ENCODE measurements at regions not wholly inside any gene's neighbourhood (a gene's known extent, or its start where the extent isn't known, plus 50 kb on each side); places are given as distances from the start of the nearest gene placed in this dataset.
"Not testable (repeated sequence)": the region's sequence is repeated elsewhere in the genome, so short reads cannot be mapped to it uniquely, and the experiment has no call there.

DNA sequence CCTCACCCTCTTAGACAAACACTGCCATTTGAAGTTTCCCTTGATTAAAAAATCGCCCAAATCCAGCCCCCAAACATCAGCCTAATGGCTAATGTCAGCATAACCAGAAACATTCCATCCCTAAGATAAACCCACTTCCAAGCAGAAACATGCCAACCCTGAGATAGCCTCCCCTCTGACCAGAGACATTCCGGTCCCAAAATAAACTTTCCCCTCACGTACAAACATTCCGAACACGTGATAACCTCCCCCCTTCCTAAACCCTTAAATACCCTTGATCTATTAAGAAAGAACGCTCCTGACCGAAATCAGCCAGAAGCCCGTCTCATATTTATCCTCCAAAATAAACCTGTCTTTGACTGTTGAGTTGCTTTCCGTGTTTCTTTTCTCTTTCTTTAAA is 237.2 kb downstream of the ASMT start:
- peaks cover 4% of the 10 kb centered on the region for H3K9me3 Mint-ChIP-seq
- H3K4me1 Mint-ChIP-seq, result no peaks in the 10 kb centered on the region
- CTCF ChIA-PET, result no interaction called here
- H3K27me3 Mint-ChIP-seq, result peaks cover 4% of the 10 kb centered on the region
- no peak for DNase-seq
- H3K27ac Mint-ChIP-seq, result no peak overlapping the region
- H3K36me3 Mint-ChIP-seq, result no peaks in the 10 kb centered on the region
- no peak overlapping the region for H3K4me3 Mint-ChIP-seq

DNA sequence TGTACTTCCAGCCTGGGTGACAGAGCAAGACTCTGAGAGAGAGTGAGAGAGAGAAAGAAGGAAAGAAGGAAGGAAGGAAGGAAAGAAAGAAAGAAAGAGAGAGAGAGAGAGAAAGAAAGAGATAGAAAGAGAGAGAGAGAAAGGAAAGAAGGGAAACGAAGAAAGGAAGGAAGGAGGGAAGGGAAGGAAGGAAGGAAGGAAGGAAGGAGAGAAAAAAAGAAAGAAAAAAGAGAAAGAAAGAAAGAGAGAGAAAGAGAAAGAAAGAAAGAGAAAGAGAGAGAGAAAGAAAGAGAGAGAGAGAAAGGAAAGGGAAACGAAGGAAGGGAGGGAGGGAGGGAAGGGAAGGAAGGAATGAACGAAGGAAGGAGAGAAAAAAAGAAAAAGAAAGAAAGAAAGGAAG is 238.6 kb downstream of the ASMT start:
- Mint-ChIP-seq H3K27ac (no peak overlapping the region), H3K27me3 (peaks cover 4% of the 10 kb centered on the region), H3K4me3 (no peak overlapping the region), H3K36me3 (no peaks in the 10 kb centered on the region), H3K4me1 (no peaks in the 10 kb centered on the region), H3K9me3 (peaks cover 4% of the 10 kb centered on the region)
- no peak for DNase-seq
- CTCF ChIA-PET, result no interaction called here

DNA sequence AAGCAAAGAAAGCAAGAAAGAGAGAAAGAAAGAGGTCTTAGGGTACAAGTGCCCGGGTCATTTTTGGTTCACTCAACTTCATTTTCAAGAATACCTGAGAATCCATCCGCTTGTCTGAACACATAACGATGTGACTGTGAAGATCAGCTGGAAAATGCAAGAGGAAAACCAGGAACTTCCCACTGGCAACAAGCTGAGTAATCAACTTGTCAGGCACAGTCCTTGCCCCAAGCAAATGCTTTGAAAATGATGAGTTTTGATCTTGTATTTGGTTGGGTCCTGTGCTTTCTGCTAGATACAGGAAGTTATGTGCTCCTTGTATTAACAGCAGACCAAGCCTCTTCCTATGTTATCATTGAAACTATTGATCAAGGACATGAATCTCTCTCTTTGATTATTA is 239.1 kb downstream of the ASMT start:
- Mint-ChIP-seq H3K4me3 (no peak overlapping the region), H3K9me3 (peaks cover 3% of the 10 kb centered on the region), H3K36me3 (no peaks in the 10 kb centered on the region), H3K4me1 (no peaks in the 10 kb centered on the region), H3K27ac (no peak overlapping the region), H3K27me3 (peaks cover 4% of the 10 kb centered on the region)
- no peak for DNase-seq
- CTCF ChIA-PET, result no interaction called here

DNA sequence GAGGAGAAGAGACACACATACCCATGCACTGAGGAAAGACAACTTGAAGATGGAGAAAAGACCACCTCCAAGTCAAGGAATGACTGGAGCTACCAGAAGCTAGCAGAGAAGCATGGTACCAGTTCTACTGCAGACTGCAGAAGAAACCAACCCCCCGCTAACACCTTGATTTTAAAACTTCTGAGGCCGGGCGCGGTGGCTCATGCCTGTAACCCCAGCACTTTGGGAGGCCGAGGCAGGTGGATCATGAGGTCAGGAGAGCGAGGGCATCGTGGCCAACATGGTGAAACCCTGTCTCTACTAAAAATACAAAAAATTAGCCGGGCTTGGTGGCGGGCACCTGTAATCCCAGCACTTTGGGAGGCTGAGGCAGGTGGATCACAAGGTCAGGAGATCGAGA is 240.0 kb downstream of the ASMT start:
- DNase-seq, H3K9me3 Mint-ChIP-seq, CTCF ChIA-PET, H3K27ac Mint-ChIP-seq, H3K36me3 Mint-ChIP-seq, H3K4me1 Mint-ChIP-seq, H3K27me3 Mint-ChIP-seq, H3K4me3 Mint-ChIP-seq: not testable (repeated sequence)

DNA sequence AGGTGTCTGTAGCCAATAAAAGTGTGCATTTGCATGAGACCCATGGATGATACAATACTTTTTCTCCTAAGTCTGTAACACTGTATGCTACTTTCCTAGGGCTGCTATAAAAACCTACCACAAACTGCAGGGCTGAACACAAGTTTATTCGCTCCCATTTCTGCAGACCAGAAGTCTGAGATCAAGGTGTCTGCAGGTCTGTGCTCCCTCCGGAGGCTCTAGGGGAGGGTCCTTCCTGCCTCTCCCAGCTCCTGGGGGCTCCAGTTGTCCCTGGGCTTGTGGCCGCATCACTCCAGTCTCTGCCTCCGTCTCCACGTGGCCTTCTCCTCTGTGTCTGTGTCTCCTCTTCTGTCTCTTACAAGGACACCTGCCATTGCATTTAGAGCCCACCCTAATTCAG is 244.4 kb downstream of the ASMT start:
- H3K4me1 Mint-ChIP-seq, DNase-seq, H3K4me3 Mint-ChIP-seq, H3K27ac Mint-ChIP-seq, H3K36me3 Mint-ChIP-seq, H3K9me3 Mint-ChIP-seq, CTCF ChIA-PET, H3K27me3 Mint-ChIP-seq: not testable (repeated sequence)

DNA sequence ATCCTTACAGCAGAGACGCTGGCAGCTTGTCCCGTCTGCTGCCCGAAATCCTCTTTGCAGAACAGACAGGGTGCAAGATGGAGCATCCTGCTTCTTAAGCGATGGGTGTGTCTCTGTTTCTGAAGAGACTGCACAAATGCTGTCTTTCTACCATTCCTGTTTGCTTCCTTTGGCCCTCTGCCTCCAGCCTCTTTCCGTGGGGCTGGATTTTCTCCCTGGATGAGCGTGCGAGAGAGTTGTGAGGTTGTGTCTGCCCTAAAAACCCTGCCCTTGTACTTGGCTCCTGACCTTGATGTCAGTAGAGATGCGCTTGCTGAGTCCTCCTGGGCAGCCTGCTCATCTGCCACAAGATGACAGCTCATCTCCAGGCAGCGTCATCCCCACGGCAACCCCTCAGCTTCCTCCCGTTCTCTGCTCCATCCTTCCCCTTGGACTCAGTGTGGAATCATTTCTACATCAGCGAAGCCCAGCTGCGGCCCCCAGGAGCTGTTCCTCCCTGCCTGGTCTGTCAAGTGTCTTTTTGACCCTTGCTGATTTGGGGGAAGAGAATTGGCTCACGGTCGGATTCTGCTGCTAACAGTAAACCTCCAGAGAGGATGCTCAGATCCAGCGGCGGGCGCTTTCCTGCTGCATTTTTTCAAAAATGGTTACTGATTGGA is 246.2 kb downstream of the ASMT start:
- peaks cover 1% of the 10 kb centered on the region for H3K9me3 Mint-ChIP-seq
- H3K36me3 Mint-ChIP-seq, result no peaks in the 10 kb centered on the region
- no peak for DNase-seq
- H3K27me3 Mint-ChIP-seq, result peaks cover 6% of the 10 kb centered on the region
- H3K4me1 Mint-ChIP-seq, result no peaks in the 10 kb centered on the region
- no peak overlapping the region for H3K4me3 Mint-ChIP-seq
- CTCF ChIA-PET, result no interaction called here
- H3K27ac Mint-ChIP-seq, result no peak overlapping the region

DNA sequence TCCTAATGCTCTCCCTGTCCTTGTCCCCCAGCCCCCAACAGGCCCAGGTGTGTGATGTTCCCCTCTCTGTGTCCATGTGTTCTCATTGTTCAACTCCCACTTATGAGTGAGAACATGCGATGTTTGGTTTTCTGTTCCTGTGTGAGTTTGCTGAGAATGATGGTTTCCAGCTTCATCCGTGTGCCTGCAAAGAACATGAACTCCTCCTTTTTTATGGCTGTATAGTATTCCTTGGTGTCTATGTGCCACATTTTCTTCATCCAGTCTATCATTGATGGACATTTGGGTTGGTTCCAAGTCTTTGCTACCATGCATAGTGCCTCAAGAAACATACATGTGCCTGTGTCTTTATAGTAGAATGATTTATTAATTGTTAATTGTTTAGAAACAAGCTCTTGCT is 249.1 kb downstream of the ASMT start:
- H3K27me3 Mint-ChIP-seq, H3K4me1 Mint-ChIP-seq, CTCF ChIA-PET, H3K36me3 Mint-ChIP-seq, H3K27ac Mint-ChIP-seq, DNase-seq, H3K9me3 Mint-ChIP-seq, H3K4me3 Mint-ChIP-seq: not testable (repeated sequence)

DNA sequence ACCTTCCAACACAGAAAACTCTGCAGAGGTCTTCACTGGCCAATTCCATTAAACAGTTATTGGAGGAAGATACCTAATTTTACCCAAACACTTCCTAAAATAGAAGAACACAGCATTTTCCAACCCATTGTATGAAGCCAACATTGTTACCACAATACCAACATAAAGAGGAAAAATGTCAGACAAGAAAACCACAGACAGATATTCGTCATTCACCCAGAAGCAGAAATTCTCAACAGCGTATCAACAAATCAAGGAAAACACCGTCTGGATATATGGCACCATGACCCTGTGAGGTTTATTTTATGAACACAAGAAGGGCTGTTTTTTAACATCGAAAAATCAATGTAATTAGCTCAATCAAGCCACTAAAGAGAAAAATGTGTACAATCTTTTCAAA is 255.6 kb downstream of the ASMT start:
- H3K4me1 Mint-ChIP-seq, result no peaks in the 10 kb centered on the region
- DNase-seq, result no peak
- CTCF ChIA-PET, result no interaction called here
- H3K27ac Mint-ChIP-seq, result no peak overlapping the region
- H3K4me3 Mint-ChIP-seq, result no peak overlapping the region
- H3K9me3 Mint-ChIP-seq, result peaks cover 12% of the 10 kb centered on the region
- H3K36me3 Mint-ChIP-seq, result no peaks in the 10 kb centered on the region
- H3K27me3 Mint-ChIP-seq, result no peaks in the 10 kb centered on the region

DNA sequence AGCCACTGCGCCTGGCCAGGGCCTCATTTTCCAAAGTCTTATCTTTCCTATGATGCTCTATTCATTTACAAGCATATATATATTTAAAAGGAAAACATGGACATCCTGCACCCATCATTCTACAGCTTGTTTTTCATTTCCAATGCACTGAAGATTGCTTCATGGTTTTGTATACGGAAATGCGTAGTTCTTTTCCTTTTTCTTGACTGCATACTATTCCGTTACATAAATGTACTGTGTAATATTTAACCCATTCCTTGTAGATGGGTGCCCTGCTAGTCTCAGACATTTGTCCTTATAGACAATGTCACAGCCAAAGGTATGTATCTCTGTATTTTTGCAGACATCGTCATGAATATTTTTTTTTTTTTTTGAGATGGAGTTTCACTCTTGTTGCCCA is 257.0 kb downstream of the ASMT start:
- no peaks in the 10 kb centered on the region for H3K36me3 Mint-ChIP-seq
- H3K27me3 Mint-ChIP-seq, result no peaks in the 10 kb centered on the region
- peaks cover 15% of the 10 kb centered on the region for H3K9me3 Mint-ChIP-seq
- H3K27ac Mint-ChIP-seq, result no peak overlapping the region
- no peak for DNase-seq
- H3K4me1 Mint-ChIP-seq, result no peaks in the 10 kb centered on the region
- no peak overlapping the region for H3K4me3 Mint-ChIP-seq
- CTCF ChIA-PET, result no interaction called here

DNA sequence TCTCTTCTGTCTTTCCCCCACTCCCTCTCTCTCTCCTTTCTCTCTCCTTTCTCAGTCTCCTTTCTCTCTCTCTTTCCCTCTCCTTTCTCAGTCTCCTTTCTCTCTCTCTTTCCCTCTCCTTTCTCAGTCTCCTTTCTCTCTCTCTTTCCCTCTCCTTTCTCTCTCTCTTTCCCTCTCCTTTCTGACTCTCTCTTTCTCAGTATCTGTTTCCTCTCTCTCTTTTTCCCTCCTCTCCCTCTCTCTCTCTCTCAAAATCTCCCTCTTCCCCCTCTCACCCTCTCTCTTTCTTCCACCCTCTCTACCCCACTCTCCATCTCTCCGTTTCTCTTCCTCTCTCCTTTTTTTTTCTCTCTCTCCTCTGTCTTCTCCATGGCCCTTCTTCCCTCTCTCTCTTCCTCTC is 258.8 kb downstream of the ASMT start:
- H3K27ac Mint-ChIP-seq, result no peak overlapping the region
- H3K27me3 Mint-ChIP-seq, result no peaks in the 10 kb centered on the region
- H3K4me1 Mint-ChIP-seq, result no peaks in the 10 kb centered on the region
- peaks cover 19% of the 10 kb centered on the region for H3K9me3 Mint-ChIP-seq
- no peak for DNase-seq
- CTCF ChIA-PET, result no interaction called here
- H3K36me3 Mint-ChIP-seq, result no peaks in the 10 kb centered on the region
- H3K4me3 Mint-ChIP-seq, result no peak overlapping the region

DNA sequence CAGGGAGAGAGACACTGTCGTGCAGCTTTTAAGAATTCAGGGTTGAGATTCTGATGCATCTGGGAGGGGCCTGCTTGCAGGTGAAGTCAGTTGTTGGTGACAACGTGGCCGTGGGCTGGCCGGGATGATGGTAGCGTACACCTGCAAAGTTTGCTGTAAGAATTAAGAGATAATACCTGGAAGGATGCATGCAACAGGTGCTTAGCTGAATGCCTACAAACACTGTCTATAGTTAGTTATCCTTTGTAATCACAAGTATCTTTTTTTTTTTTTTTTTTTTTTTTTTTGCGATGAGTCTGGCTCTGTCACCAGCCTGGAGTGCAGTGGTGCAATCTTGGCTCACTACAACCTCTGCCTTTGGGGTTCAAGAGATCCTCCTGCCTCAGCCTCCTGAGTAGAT is 259.6 kb downstream of the ASMT start:
- CTCF ChIA-PET, result no interaction called here
- Mint-ChIP-seq H3K4me1 (no peaks in the 10 kb centered on the region), H3K27me3 (no peaks in the 10 kb centered on the region), H3K4me3 (no peak overlapping the region), H3K27ac (no peak overlapping the region), H3K9me3 (peaks cover 24% of the 10 kb centered on the region), H3K36me3 (no peaks in the 10 kb centered on the region)
- DNase-seq, result no peak

DNA sequence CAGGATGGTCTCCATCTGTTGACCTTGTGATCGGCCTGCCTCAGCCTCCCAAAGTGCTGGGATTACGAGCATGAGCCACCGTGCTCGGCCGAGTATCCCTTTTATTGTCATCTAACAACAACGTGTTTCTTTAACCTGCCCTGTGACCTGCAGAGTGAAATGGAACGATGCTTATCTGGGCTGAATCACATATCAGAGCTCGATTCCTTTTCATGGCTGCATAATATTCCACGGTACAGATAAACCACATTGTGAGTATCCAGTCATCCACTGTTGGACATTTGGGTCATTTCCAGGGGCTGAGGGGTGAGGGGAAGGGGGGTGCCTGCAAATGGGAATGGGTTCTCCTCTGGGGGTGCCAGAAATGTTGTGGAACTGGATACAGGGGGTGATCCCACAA is 260.0 kb downstream of the ASMT start:
- Mint-ChIP-seq H3K36me3 (no peaks in the 10 kb centered on the region), H3K27me3 (no peaks in the 10 kb centered on the region), H3K9me3 (peaks cover 28% of the 10 kb centered on the region), H3K4me3 (no peak overlapping the region), H3K27ac (no peak overlapping the region), H3K4me1 (no peaks in the 10 kb centered on the region)
- DNase-seq, result no peak
- CTCF ChIA-PET, result no interaction called here

DNA sequence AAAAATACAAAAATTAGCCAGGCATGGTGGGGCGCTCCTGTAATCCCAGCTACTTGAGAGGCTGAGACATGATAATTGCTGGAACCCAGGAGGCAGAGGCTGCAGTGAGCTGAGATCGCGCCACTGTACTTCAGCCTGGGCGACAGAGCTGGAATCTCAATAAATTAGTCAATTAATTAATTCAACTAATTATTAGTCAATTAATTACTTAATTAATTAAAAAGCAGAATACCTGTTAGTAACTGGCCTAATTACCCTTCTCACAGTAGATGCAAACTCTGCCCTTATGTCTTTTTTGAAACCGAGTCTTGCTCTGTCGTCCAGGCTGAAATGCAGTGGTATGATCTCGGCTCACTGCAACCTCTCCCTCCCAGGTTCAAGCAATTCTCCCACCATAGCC is 261.2 kb downstream of the ASMT start:
- Mint-ChIP-seq H3K9me3 (peaks cover 36% of the 10 kb centered on the region), H3K27me3 (peaks cover 5% of the 10 kb centered on the region), H3K4me3 (no peak overlapping the region), H3K36me3 (no peaks in the 10 kb centered on the region), H3K27ac (no peak overlapping the region), H3K4me1 (no peaks in the 10 kb centered on the region)
- DNase-seq, result no peak
- CTCF ChIA-PET, result no interaction called here

DNA sequence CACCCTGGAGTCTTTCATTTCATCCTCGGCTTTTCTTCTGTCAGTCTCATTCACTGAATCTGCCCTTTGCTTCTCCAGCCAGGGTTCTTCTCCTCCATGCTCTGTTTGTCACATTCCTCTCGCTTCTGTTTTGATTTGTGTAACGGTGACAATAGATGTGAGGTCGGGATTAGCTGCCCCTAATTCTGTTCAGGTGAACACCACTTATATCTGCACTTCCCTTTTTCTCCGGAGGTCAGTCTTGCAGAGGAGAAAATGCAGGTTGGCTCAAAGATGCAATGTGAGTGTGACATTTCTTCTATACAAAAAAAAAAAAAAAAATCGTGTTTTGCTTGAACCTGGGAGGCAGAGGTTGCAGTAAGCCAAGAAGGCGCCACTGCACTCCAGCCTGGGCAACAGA is 262.9 kb downstream of the ASMT start:
- CTCF ChIA-PET, result no interaction called here
- Mint-ChIP-seq H3K27ac (no peak overlapping the region), H3K4me3 (no peak overlapping the region), H3K27me3 (peaks cover 5% of the 10 kb centered on the region), H3K4me1 (no peaks in the 10 kb centered on the region), H3K36me3 (no peaks in the 10 kb centered on the region), H3K9me3 (peaks cover 32% of the 10 kb centered on the region)
- no peak for DNase-seq

DNA sequence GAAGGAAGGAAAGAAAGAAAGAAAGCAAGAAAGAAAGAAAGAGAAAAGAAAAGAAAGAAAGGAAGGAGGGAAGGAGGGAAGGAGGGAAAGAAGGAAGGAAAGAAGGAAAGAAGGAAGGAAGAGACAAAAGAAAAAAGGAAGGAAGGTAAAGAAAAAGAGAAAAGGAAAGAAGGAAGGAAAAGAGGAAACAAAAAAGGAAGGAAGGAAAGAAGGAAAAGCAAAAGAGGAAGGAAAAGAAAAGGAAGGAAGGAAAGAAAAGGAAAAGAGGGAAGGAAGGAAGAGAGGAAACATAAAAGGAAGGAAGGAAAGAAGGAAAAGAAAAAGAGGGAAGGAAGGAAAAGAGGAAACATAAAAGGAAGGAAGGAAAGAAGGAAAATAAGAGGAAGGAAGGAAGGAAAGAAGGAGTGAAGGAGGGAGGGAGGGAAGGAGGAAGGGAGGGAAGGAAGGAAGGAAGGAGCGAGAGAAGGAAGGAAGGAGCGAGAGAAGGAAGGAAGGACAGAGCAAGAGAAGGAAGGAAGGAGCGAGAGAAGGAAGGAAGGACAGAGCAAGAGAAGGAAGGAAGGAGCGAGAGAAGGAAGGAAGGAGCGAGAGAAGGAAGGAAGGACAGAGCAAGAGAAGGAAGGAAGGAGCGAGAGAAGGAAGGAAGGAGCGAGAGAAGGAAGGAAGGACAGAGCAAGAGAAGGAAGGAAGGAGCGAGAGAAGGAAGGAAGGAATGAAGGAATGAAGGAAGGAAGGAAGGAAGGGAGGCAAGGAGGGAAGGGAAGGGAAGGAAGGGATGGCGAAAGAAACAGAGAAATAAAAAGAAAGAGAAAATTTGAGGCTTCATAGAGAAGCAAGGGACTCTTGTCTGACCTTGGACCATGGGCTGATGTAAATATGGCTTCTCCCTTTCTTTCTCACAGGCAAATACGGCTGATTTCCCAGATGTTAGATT is 266.3 kb downstream of the ASMT start:
- CTCF ChIA-PET, DNase-seq, H3K36me3 Mint-ChIP-seq, H3K27me3 Mint-ChIP-seq, H3K4me3 Mint-ChIP-seq, H3K27ac Mint-ChIP-seq, H3K4me1 Mint-ChIP-seq: not testable (repeated sequence)
- H3K9me3 Mint-ChIP-seq, result peaks cover 26% of the 10 kb centered on the region
